NCI-H510A (cell line): ENCODE measurements at regions not wholly inside any gene's neighbourhood (a gene's known extent, or its start where the extent isn't known, plus 50 kb on each side); places are given as distances from the start of the nearest gene placed in this dataset.

ENCODE experiments used
- DNase-seq: peaks from one replicate; lab custom pipeline; 2025; lab: John Stamatoyannopoulos, UW

GRCh38 chr21:41045534-41046268 is 122.3 kb upstream of the BACE2 start:
- peak; percentile 51 for DNase-seq

DNA sequence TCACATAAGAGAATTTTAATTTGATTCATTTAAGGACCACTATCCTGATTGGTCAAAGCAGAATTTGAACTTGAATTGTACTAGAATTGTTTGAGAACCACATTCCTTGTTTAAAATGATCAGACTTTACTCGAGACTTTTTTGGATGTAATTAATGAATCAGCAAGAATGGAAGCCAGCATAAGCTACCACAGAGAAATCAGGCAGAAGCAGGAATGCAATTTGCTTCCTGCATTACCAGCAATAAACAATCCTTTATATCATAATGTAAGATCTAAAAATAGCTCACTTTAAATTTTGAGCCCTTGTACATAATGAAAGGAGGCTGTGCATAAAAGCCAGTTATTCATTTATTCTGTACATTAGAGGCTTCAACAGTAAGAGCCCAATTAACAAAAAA is 119.8 kb upstream of the BACE2 start:
- no peak for DNase-seq

- DNase-seq, result no peak
Measured at GRCh38 chr21:41048623-41049022, 119.3 kb upstream of the BACE2 start.

GRCh38 chr21:41052820-41053555 is 115.0 kb upstream of the BACE2 start:
- no peak for DNase-seq

DNA sequence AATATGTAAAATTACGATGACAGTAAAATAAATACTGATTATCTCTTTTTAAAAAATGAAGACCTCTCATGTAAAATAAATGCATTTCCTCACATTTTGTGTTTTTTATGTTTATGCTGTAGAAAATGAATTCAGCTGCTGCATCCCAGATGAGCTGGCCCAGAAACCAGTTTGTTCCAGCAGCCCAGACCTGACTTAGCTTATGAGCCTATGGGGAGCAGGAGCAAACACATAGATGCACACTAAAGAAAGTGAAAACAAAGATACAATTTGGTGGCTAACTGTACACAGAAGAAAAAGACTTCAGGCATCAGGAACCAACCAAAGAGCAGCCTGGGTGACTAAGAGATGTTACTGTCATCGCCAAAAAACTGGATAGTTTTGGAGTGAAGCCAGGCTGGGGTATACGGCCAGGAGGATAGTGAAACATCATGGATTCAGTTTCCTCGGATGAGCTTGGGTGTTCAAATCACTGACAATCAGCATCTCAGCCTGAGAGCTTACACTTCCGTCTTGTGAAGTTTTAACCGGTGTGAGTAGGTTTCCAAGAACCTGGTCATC is 113.9 kb upstream of the BACE2 start:
- no peak for DNase-seq

DNA sequence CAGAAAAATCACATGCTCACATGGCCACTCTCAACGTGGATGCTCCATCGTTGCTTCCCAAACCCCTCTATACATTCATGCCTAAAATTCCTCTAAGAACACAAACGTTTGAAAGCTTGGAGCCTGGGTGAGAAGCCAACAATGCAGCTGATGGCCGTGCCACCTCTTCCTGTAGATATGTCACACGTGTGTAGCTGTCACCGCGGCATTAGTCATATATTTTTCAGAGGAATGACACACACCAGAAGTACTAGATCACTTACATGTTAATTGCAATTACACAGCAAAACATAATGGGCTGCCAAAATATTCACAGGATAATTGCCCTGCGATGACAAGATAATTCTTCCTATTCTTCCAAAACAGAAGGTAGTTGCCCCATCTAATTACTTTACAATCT is 112.7 kb upstream of the BACE2 start:
- DNase-seq, result no peak

- DNase-seq, result no peak
Measured at GRCh38 chr21:41059871-41060270, 108.1 kb upstream of the BACE2 start.

DNA sequence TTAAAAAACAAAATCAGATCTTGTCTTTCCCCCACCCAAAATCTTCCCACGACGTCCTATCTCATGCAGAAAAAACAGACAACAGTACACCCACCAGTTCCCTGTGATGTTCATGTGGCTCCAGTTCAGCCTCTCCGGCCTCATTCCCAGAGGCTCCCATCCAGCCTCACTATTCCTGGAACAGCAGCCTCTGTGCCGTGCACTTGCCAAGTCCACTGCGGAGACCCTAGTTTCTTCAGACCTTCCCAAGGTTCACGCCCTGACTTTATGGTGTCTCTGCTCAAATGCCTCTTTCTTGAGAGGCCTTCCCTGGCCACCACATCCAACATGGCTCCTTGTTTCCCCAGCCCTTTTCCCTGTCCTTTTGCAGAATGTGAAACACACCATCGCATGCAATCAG is 106.3 kb upstream of the BACE2 start:
- no peak for DNase-seq

DNA sequence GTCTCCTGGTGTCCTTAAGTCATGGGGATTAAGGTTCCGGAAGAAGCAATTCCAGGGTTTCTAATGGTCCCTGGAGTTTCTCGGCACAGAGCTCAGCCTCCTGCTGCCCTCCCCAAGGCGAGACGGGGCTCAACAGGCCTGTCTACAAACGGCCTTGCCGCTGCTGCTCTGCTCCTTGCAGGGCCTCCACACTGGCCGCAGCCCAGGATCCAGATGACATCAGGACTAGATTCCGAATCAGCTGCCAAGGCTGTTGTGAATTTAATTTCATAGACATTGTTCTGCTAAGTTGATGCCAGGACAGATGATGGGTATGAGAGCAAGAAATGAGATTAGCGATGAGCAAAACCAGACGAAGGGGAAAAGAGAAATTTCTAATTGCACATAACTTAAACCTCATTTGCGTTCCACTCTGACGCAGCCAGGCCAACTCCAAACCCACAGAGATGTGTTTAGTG is 103.6 kb upstream of the BACE2 start:
- DNase-seq, result no peak

DNA sequence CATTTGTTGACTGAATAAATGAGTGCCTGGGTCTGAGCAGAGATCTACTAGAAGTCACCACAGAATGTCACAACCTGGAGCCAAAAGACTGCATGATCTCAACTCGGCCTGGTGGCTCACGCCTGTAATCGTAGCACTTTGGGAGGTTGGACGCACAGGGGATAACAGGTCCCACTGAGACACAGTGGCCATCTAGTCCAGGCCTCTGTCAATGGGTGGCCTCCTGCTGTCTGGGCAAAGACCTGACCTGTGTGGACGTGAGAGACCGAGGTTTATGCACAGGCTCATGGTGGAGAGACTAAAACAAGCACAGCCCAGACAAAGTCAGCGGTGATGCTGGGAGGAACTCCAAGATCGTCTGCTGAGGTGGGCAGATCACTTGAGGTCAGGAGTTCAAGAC is 103.0 kb upstream of the BACE2 start:
- no peak for DNase-seq

DNA sequence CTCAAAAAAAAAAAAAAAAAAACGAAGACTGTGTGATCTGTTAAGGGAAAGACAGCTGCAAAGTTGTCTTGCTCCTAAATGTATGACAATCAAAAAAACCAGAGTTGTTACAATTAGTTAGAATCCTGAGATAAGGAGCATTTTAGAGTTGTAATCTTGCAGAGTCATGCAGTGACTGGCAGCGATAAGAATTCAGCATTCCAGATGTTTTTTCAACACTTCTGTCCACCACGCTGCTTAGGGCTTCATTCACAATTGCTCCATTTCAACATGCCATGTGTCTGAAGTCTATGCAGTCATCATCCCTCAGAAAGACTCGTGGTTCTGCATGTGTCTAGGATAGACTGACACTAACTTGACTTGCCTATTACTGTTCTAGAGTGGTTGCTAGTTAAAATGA is 102.4 kb upstream of the BACE2 start:
- no peak for DNase-seq

GRCh38 chr21:41066086-41066938 is 101.6 kb upstream of the BACE2 start:
- DNase-seq, result no peak

DNA sequence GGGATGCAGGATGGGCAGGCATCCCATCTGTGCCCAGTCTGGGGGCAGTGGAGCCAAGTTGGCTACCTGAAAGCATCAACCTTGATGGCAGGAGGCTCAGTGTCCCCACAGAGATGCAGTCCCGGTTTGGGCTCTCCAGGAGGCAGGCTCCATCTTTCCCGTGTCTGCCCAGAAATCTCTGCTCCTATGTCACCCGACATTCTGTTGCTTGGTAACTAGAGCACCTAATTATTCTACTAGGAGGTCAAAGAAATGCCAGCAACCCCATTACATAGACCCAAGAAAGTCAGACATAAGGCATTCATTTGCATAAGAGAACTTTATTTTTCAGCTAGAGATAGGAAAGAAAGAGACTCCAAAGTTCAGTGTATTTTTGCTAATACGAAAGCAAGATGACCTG is 100.3 kb upstream of the BACE2 start:
- no peak for DNase-seq

GRCh38 chr21:41068496-41068895 is 99.5 kb upstream of the BACE2 start:
- no peak for DNase-seq

GRCh38 chr21:41068967-41069642 is 98.9 kb upstream of the BACE2 start:
- DNase-seq, result peak; percentile 81

DNA sequence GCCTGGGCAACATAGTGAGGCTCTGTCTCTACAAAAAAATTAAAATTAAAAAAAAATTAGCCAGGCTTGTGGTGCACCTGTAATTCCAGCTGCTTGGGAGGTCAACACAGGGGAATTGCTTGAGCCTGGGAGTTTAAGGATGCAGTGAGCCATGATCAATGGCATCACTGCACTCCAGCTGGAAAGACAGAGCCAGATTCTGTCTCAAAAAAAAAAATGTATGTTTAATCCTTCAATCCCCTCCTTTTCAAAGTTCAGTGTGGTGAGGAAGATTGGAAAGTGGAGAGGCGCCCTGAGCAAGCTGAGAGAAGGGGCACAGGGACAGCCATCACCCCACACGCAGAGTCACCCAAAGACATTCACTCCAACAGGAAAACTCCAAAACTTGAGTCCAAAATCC is 97.7 kb upstream of the BACE2 start:
- DNase-seq, result no peak

- no peak for DNase-seq
Measured at GRCh38 chr21:41071258-41072171, 96.4 kb upstream of the BACE2 start.

- no peak for DNase-seq
Measured at GRCh38 chr21:41073558-41073957, 94.4 kb upstream of the BACE2 start.

GRCh38 chr21:41074396-41075184 is 93.4 kb upstream of the BACE2 start:
- no peak for DNase-seq

- no peak for DNase-seq
Measured at GRCh38 chr21:41075656-41076055, 92.3 kb upstream of the BACE2 start.
